ENCODE measurements at regions not wholly inside any gene's neighbourhood (a gene's known extent, or its start where the extent isn't known, plus 50 kb on each side); places are given as distances from the start of the nearest gene placed in this dataset.
"Not testable (repeated sequence)": the region's sequence is repeated elsewhere in the genome, so short reads cannot be mapped to it uniquely, and the experiment has no call there.

GRCh38 chr13:79907527-79907926, 426.6 kb downstream of the NDFIP2 start:
- DNase-seq = no peak

GRCh38 chr13:79906345-79906744, 425.4 kb downstream of the NDFIP2 start:
- no peak for DNase-seq

- no peak for DNase-seq
Measured at GRCh38 chr13:79905018-79905417, 424.1 kb downstream of the NDFIP2 start.

GRCh38 chr13:79904581-79904980, 423.6 kb downstream of the NDFIP2 start:
- no peak for DNase-seq

GRCh38 chr13:79901336-79901735, 420.4 kb downstream of the NDFIP2 start:
- no peak for DNase-seq

- DNase-seq = no peak
Measured at GRCh38 chr13:79900356-79900755, 419.4 kb downstream of the NDFIP2 start.

- no peak for DNase-seq
Measured at GRCh38 chr13:79898996-79899395, 418.0 kb downstream of the NDFIP2 start.

GRCh38 chr13:79898202-79898826, 417.4 kb downstream of the NDFIP2 start:
- no peak for DNase-seq

- DNase-seq = no peak
Measured at GRCh38 chr13:79896851-79897250, 415.9 kb downstream of the NDFIP2 start.

GRCh38 chr13:79895416-79895815, 414.5 kb downstream of the NDFIP2 start:
- DNase-seq = no peak

GRCh38 chr13:79887278-79887677, 406.3 kb downstream of the NDFIP2 start:
- DNase-seq = not testable (repeated sequence)

- DNase-seq = no peak
Measured at GRCh38 chr13:79886601-79887000, 405.6 kb downstream of the NDFIP2 start.

GRCh38 chr13:79884890-79885289, 403.9 kb downstream of the NDFIP2 start:
- DNase-seq = no peak

GRCh38 chr13:79883216-79883615, 402.3 kb downstream of the NDFIP2 start:
- no peak for DNase-seq

GRCh38 chr13:79880818-79881217, 399.9 kb downstream of the NDFIP2 start:
- DNase-seq = no peak

- DNase-seq = no peak
Measured at GRCh38 chr13:79874396-79875360, 393.7 kb downstream of the NDFIP2 start.

- no peak for DNase-seq
Measured at GRCh38 chr13:79871594-79871993, 390.6 kb downstream of the NDFIP2 start.

- no peak for DNase-seq
Measured at GRCh38 chr13:79870766-79871165, 389.8 kb downstream of the NDFIP2 start.

GRCh38 chr13:79870123-79870522, 389.2 kb downstream of the NDFIP2 start:
- DNase-seq = no peak

GRCh38 chr13:79869326-79869725, 388.4 kb downstream of the NDFIP2 start:
- DNase-seq = no peak

GRCh38 chr13:79867254-79867653, 386.3 kb downstream of the NDFIP2 start:
- DNase-seq = no peak

- no peak for DNase-seq
Measured at GRCh38 chr13:79866436-79866835, 385.5 kb downstream of the NDFIP2 start.

- no peak for DNase-seq
Measured at GRCh38 chr13:79862515-79862914, 381.6 kb downstream of the NDFIP2 start.

- no peak for DNase-seq
Measured at GRCh38 chr13:79861731-79862130, 380.8 kb downstream of the NDFIP2 start.
